ENCODE measurements at regions not wholly inside any gene's neighbourhood (a gene's known extent, or its start where the extent isn't known, plus 50 kb on each side); places are given as distances from the start of the nearest gene placed in this dataset.

DNA sequence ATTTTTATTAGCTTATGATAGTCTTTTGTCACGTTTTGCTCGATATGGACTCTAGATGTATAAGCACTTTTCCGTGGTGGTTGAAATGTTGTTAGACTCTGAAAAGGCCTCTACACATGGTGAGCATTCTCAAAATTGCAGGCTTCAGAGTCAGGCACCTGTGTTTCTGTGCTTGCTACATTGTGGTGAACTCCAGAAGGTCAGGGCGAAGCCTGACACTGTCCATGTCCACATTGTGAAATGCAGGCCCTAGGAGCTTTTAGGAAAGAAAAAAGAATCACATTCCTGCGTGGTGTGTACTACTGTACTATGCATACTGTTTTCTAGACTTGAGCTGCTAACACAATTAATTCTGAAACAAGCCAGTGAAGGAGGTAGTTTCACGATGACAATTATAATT lies 86.3 kb downstream of the HS3ST1 start:
- ATAC-seq (ENCODE audit: insufficient number of reproducible peaks, low FRiP score, low read depth) = no peak

GRCh38 chr4:11341337-11342043 lies 87.2 kb downstream of the HS3ST1 start:
- no peaks in the 10 kb centered on the region for H3K9me3 ChIP-seq
- no peaks in the 10 kb centered on the region for H3K4me1 ChIP-seq (ENCODE audit: control insufficient read depth in 1 of 2, low read depth in 2 of 2)
- no peak overlapping the region for H3K27ac ChIP-seq
- no peaks in the 10 kb centered on the region for H3K36me3 ChIP-seq
- no peak for DNase-seq (ENCODE audit: low spot score)
- no peak for ATAC-seq (ENCODE audit: insufficient number of reproducible peaks, low FRiP score, low read depth)
- H3K27me3 ChIP-seq (replicated peaks; ENCODE audit: insufficient read depth) = no peaks in the 10 kb centered on the region
- TF ChIP-seq, protein P1, sequence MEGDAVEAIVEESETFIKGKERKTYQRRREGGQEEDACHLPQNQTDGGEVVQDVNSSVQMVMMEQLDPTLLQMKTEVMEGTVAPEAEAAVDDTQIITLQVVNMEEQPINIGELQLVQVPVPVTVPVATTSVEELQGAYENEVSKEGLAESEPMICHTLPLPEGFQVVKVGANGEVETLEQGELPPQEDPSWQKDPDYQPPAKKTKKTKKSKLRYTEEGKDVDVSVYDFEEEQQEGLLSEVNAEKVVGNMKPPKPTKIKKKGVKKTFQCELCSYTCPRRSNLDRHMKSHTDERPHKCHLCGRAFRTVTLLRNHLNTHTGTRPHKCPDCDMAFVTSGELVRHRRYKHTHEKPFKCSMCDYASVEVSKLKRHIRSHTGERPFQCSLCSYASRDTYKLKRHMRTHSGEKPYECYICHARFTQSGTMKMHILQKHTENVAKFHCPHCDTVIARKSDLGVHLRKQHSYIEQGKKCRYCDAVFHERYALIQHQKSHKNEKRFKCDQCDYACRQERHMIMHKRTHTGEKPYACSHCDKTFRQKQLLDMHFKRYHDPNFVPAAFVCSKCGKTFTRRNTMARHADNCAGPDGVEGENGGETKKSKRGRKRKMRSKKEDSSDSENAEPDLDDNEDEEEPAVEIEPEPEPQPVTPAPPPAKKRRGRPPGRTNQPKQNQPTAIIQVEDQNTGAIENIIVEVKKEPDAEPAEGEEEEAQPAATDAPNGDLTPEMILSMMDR (IDR thresholded peaks at IDR 0.05) = no peak
- no peak overlapping the region for H3K4me3 ChIP-seq

More for the DNA sequence above, 86.3 kb downstream of the HS3ST1 start:
- Histone ChIP-seq H3K27me3 (replicated peaks; ENCODE audit: insufficient read depth) (no peaks in the 10 kb centered on the region), H3K4me1 (ENCODE audit: control insufficient read depth in 1 of 2, low read depth in 2 of 2) (no peaks in the 10 kb centered on the region), H3K9me3 (no peaks in the 10 kb centered on the region), H3K27ac (no peak overlapping the region), H3K4me3 (no peak overlapping the region), H3K36me3 (no peaks in the 10 kb centered on the region)
- no peak for DNase-seq (ENCODE audit: low spot score)
- TF ChIP-seq, protein P1 (IDR thresholded peaks at IDR 0.05) = no peak

DNA sequence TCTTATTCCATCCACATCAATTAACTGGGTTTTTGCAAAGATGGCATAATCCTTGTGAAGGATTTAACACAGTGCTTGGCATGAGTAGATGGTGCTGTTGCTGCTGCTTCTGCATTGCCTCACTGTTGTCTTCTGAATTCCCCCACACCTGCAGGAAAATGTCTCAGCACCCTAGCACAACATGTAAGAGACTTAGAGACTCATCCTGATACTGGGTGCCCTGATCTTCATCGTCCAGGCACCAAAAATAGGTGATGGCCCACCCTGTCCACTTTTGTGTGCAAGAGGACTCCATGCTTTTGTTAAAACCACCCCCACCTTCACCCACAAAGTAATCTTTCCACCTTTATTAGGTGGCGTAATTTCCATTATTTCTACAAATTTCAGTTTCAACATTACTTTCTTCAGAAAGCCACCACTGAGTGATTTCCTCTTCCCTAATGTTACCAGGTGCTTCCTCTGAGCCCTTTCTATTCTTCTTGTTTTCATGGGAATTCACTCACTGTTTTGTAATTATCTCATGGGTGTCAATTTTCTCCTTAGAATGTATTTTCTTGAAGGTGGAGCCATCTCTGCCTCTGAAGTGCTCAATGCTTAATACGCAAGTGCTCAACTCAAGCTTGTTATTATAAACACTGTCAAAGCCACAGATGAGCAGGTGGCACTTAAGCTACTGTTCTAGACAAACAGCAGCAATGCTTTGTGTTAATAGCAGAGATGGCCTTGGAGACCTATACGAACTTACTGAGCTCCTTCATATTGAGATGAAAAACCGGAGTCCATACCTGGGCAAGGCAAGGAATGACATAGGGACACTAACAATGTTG lies 89.5 kb downstream of the HS3ST1 start:
- Histone ChIP-seq H3K27ac (no peak overlapping the region), H3K4me1 (ENCODE audit: control insufficient read depth in 1 of 2, low read depth in 2 of 2) (no peaks in the 10 kb centered on the region), H3K36me3 (no peaks in the 10 kb centered on the region), H3K9me3 (no peaks in the 10 kb centered on the region), H3K4me3 (no peak overlapping the region), H3K27me3 (replicated peaks; ENCODE audit: insufficient read depth) (no peaks in the 10 kb centered on the region)
- ATAC-seq (ENCODE audit: insufficient number of reproducible peaks, low FRiP score, low read depth) = no peak
- TF ChIP-seq, protein P1 (IDR thresholded peaks at IDR 0.05) = no peak
- no peak for DNase-seq (ENCODE audit: low spot score)

- Histone ChIP-seq H3K27me3 (replicated peaks; ENCODE audit: insufficient read depth) (no peaks in the 10 kb centered on the region), H3K4me3 (no peak overlapping the region), H3K9me3 (no peaks in the 10 kb centered on the region), H3K27ac (no peak overlapping the region), H3K36me3 (no peaks in the 10 kb centered on the region), H3K4me1 (ENCODE audit: control insufficient read depth in 1 of 2, low read depth in 2 of 2) (no peaks in the 10 kb centered on the region)
- TF ChIP-seq, protein P1 (IDR thresholded peaks at IDR 0.05) = no peak
- DNase-seq (ENCODE audit: low spot score) (no peak), ATAC-seq (ENCODE audit: insufficient number of reproducible peaks, low FRiP score, low read depth) (no peak)
These were observed 91.4 kb downstream of the HS3ST1 start for GRCh38 chr4:11337287-11337686.

DNA sequence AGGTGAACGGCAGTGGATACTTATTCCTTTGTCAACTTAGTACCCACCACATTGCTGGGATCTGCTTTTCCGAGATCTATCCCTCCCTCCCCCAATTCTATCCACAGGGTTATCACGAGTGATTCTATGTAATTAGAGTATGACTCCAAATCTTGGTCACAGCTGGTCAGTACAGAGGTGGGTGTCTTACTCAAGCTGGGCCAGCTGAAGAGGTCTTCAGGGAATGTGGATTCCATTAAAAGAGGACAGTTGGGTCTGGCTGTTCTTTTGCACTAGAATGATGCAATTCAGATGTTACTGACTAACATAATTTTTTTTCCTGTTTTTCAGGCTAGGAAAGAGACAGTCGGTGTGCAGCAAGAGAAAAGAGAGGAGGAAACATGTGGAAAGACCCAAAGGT lies 92.3 kb downstream of the HS3ST1 start:
- TF ChIP-seq, protein P1 (IDR thresholded peaks at IDR 0.05) = no peak
- Histone ChIP-seq H3K27ac (no peak overlapping the region), H3K36me3 (no peaks in the 10 kb centered on the region), H3K9me3 (no peaks in the 10 kb centered on the region), H3K4me1 (ENCODE audit: control insufficient read depth in 1 of 2, low read depth in 2 of 2) (no peaks in the 10 kb centered on the region), H3K4me3 (no peak overlapping the region), H3K27me3 (replicated peaks; ENCODE audit: insufficient read depth) (no peaks in the 10 kb centered on the region)
- ATAC-seq (ENCODE audit: insufficient number of reproducible peaks, low FRiP score, low read depth) = no peak
- DNase-seq (ENCODE audit: low spot score) = no peak
